ENCODE measurements at regions not wholly inside any gene's neighbourhood (a gene's known extent, or its start where the extent isn't known, plus 50 kb on each side); places are given as distances from the start of the nearest gene placed in this dataset.
"Not testable (repeated sequence)": the region's sequence is repeated elsewhere in the genome, so short reads cannot be mapped to it uniquely, and the experiment has no call there.

DNA sequence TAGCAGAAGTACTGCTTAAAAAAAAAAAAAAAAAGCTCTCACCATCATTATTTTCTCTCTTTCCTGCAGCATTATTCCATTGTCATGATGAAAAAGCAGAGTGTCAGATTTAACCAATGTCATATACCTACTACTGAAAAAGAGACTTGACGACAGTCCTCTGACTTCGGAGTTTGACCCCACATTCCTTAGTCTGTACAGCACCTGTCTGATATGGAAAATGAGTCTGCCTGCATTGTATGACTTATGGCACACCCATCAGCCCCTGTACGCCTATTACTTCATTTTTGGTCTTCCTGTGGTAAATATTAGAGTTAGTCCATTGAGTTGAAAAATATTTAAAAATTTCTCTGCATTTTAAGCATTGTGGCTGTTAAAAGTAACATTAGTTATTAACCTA lies 54.5 kb upstream of the NOX4 start:
- no peaks in the 10 kb centered on the region for H3K4me1 ChIP-seq (ENCODE audit: insufficient read depth)
- 73% methylated on average over 3 of the region's 3 CpGs for WGBS
- H3K27ac ChIP-seq (ENCODE audit: low read depth) = no peak overlapping the region
- no peak overlapping the region for H3K4me3 ChIP-seq (ENCODE audit: low read depth, low read length)
- no peaks in the 10 kb centered on the region for H3K36me3 ChIP-seq (ENCODE audit: insufficient read depth)
- no peak for DNase-seq (ENCODE audit: extremely low spot score)

- WGBS = 63% methylated on average over 1 of the region's 1 CpG
- not testable (repeated sequence) for H3K4me1 ChIP-seq (ENCODE audit: insufficient read depth); DNase-seq (ENCODE audit: extremely low spot score); H3K4me3 ChIP-seq (ENCODE audit: low read depth, low read length); H3K27ac ChIP-seq (ENCODE audit: low read depth); H3K36me3 ChIP-seq (ENCODE audit: insufficient read depth)
Measured at GRCh38 chr11:89555781-89556180, 64.6 kb upstream of the NOX4 start.

DNA sequence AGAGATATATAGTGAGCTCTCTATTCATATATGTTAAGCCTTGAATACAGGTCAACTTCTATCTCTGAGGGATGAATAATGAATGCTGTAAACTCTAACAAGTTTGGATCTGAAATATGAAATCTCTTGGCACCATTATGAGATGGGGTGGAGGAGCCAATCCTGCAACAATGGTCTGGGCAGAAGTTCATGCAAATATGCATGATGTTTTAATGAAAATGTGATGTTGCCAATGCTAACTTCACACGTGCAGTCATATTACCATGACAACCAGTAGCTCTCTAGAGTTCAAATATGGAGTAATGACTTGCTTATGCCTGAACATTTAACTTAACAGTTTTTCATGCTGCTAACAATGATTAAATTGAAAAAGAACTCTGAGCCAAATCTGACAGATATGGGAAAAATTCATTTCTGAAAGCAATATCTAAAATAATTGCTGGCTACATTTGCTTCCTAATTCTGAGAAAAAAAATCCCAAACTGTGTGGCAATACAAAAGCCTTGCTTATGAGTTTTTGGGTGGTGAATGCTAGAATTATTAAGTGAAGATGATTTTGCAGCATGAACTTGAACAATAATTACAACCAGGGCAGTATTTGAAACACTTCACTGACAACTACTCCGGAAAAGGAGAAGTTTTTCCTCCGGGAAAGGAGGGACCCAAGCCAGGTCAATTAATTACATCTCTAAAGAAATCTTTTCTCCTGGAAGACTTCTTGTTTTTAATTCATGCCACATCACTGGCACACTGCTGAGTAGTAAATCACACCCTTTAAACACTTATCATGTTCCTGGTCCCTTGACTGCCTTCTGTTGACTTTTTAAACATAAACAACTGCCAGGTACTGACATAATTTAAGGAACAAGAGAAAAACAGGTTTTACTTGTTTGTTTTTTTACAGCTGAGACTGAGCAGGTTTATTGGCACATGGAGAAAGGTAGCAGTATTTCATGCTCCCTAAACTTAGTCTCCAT lies 65.8 kb upstream of the NOX4 start:
- 28% methylated on average over 3 of the region's 3 CpGs for WGBS
- H3K27ac ChIP-seq (ENCODE audit: low read depth); H3K4me1 ChIP-seq (ENCODE audit: insufficient read depth); H3K36me3 ChIP-seq (ENCODE audit: insufficient read depth); H3K4me3 ChIP-seq (ENCODE audit: low read depth, low read length): not testable (repeated sequence)
- DNase-seq (ENCODE audit: extremely low spot score) = peak; percentile 17

DNA sequence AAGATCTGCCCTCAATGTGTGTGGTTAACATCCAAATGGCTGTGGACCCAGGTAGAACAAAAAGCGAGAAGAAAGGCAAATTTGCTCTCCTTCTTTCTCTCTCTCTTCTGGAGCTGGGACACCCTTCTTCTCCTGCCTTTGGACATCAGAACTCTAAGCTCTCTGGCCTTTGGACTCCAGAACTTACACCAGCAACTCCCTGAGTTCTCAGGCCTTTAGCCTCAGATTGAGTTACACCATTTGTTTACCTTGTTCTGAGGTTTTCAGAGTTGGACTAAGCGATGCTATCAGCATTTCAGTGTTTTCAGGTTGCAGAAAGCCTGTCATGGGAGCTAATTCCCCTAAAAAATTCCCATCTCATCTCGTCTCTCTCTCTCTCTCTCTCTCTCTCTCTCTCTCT lies 69.4 kb upstream of the NOX4 start:
- WGBS = 54% methylated on average over 3 of the region's 3 CpGs
- not testable (repeated sequence) for H3K27ac ChIP-seq (ENCODE audit: low read depth); H3K4me1 ChIP-seq (ENCODE audit: insufficient read depth); DNase-seq (ENCODE audit: extremely low spot score); H3K4me3 ChIP-seq (ENCODE audit: low read depth, low read length); H3K36me3 ChIP-seq (ENCODE audit: insufficient read depth)

- WGBS = 87% methylated on average over 2 of the region's 2 CpGs
- H3K4me1 ChIP-seq (ENCODE audit: insufficient read depth); H3K4me3 ChIP-seq (ENCODE audit: low read depth, low read length); DNase-seq (ENCODE audit: extremely low spot score); H3K36me3 ChIP-seq (ENCODE audit: insufficient read depth); H3K27ac ChIP-seq (ENCODE audit: low read depth): not testable (repeated sequence)
Measured at GRCh38 chr11:89562731-89563130, 71.6 kb upstream of the NOX4 start.

- H3K4me1 ChIP-seq (ENCODE audit: insufficient read depth) = no peaks in the 10 kb centered on the region
- H3K27ac ChIP-seq (ENCODE audit: low read depth) = no peak overlapping the region
- H3K4me3 ChIP-seq (ENCODE audit: low read depth, low read length) = no peak overlapping the region
- WGBS = 86% methylated on average over 4 of the region's 4 CpGs
- H3K36me3 ChIP-seq (ENCODE audit: insufficient read depth) = no peaks in the 10 kb centered on the region
- no peak for DNase-seq (ENCODE audit: extremely low spot score)
Measured at GRCh38 chr11:89566972-89567371, 75.8 kb upstream of the NOX4 start.

GRCh38 chr11:89569387-89569786 lies 78.2 kb upstream of the NOX4 start:
- DNase-seq (ENCODE audit: extremely low spot score); H3K36me3 ChIP-seq (ENCODE audit: insufficient read depth); H3K4me3 ChIP-seq (ENCODE audit: low read depth, low read length); H3K27ac ChIP-seq (ENCODE audit: low read depth); H3K4me1 ChIP-seq (ENCODE audit: insufficient read depth): not testable (repeated sequence)
- WGBS = 78% methylated on average over 5 of the region's 5 CpGs

GRCh38 chr11:89571706-89572105 lies 80.5 kb upstream of the NOX4 start:
- not testable (repeated sequence) for H3K27ac ChIP-seq (ENCODE audit: low read depth); H3K36me3 ChIP-seq (ENCODE audit: insufficient read depth); DNase-seq (ENCODE audit: extremely low spot score); H3K4me3 ChIP-seq (ENCODE audit: low read depth, low read length); H3K4me1 ChIP-seq (ENCODE audit: insufficient read depth)
- WGBS = 93% methylated on average over 2 of the region's 2 CpGs

- H3K4me3 ChIP-seq (ENCODE audit: low read depth, low read length); H3K27ac ChIP-seq (ENCODE audit: low read depth); H3K4me1 ChIP-seq (ENCODE audit: insufficient read depth); H3K36me3 ChIP-seq (ENCODE audit: insufficient read depth); DNase-seq (ENCODE audit: extremely low spot score): not testable (repeated sequence)
Measured at GRCh38 chr11:89575846-89576245, 84.7 kb upstream of the NOX4 start.

GRCh38 chr11:89577428-89577827 lies 86.3 kb upstream of the NOX4 start:
- H3K27ac ChIP-seq (ENCODE audit: low read depth); H3K4me1 ChIP-seq (ENCODE audit: insufficient read depth); H3K36me3 ChIP-seq (ENCODE audit: insufficient read depth); H3K4me3 ChIP-seq (ENCODE audit: low read depth, low read length); DNase-seq (ENCODE audit: extremely low spot score): not testable (repeated sequence)
- 51% methylated on average over 1 of the region's 1 CpG for WGBS

GRCh38 chr11:89583580-89583979 lies 92.4 kb upstream of the NOX4 start:
- Histone ChIP-seq H3K36me3 (ENCODE audit: insufficient read depth) (no peaks in the 10 kb centered on the region), H3K4me1 (ENCODE audit: insufficient read depth) (no peaks in the 10 kb centered on the region), H3K27ac (ENCODE audit: low read depth) (no peak overlapping the region), H3K4me3 (ENCODE audit: low read depth, low read length) (no peak overlapping the region)
- DNase-seq (ENCODE audit: extremely low spot score) = no peak
- WGBS = 61% methylated on average over 2 of the region's 2 CpGs

- not testable (repeated sequence) for H3K36me3 ChIP-seq (ENCODE audit: insufficient read depth)
- WGBS = 92% methylated on average over 3 of the region's 3 CpGs
Measured at GRCh38 chr11:89585046-89585445, 93.9 kb upstream of the NOX4 start.

DNA sequence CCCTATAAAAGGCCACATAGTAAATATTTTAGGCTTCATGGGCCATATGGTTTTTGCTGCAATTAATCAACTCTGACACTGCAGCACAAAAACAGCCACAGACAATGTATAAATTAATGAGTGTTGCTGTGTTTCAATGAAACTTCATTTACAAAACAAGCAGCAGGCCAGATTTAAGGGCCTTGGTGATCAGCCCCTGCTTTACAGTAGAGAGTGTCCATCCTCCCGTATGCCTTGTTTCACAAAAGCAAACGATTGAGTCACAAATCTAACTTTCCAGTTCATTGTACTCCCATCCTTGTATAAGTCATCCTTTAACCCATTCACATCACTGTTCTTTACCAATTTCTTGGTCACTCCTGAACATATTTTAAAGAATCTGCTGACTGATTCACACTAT lies 94.3 kb upstream of the NOX4 start:
- not testable (repeated sequence) for DNase-seq (ENCODE audit: extremely low spot score); H3K4me3 ChIP-seq (ENCODE audit: low read depth, low read length); H3K4me1 ChIP-seq (ENCODE audit: insufficient read depth); H3K36me3 ChIP-seq (ENCODE audit: insufficient read depth); H3K27ac ChIP-seq (ENCODE audit: low read depth)
- 43% methylated on average over 2 of the region's 2 CpGs for WGBS

More at GRCh38 chr11:89585046-89585445, 93.9 kb upstream of the NOX4 start:
- H3K4me1 ChIP-seq (ENCODE audit: insufficient read depth); H3K4me3 ChIP-seq (ENCODE audit: low read depth, low read length); H3K27ac ChIP-seq (ENCODE audit: low read depth); DNase-seq (ENCODE audit: extremely low spot score): not testable (repeated sequence)

- DNase-seq (ENCODE audit: extremely low spot score); H3K4me1 ChIP-seq (ENCODE audit: insufficient read depth); H3K36me3 ChIP-seq (ENCODE audit: insufficient read depth); H3K27ac ChIP-seq (ENCODE audit: low read depth); H3K4me3 ChIP-seq (ENCODE audit: low read depth, low read length): not testable (repeated sequence)
- WGBS = 82% methylated on average over 6 of the region's 6 CpGs
Measured at GRCh38 chr11:89589413-89589812, 98.2 kb upstream of the NOX4 start.

Measured in urinary bladder (tissue), 3 donors.